NCI-H1930 (cell line): ENCODE measurements at regions not wholly inside any gene's neighbourhood (a gene's known extent, or its start where the extent isn't known, plus 50 kb on each side); places are given as distances from the start of the nearest gene placed in this dataset.

Source experiments
- DNase-seq, 2 experiments: peaks; one replicate each; lab custom pipeline; 2025; lab: John Stamatoyannopoulos, UW

DNA sequence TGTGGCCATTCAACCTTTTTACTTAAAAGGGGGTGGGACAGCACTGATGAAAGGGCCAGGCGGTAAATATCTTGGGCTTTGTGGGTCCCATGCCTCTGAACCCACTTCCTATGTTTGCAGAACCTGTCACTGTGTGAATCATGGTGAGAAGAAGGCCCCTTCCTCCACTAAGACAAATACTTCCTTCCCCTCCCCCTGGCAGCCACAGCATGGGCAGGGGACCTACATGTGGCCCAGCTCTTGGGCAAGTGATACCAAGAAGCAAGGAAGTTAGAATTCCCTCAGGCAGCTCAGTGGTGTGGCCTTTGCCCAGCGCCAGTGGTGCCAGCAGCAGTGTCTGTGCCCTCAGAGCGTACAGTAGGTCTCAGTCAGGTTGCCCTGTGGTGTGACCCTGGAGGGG, 168.6 kb downstream of the TRIM33 start:
- DNase-seq, result no peak

DNA sequence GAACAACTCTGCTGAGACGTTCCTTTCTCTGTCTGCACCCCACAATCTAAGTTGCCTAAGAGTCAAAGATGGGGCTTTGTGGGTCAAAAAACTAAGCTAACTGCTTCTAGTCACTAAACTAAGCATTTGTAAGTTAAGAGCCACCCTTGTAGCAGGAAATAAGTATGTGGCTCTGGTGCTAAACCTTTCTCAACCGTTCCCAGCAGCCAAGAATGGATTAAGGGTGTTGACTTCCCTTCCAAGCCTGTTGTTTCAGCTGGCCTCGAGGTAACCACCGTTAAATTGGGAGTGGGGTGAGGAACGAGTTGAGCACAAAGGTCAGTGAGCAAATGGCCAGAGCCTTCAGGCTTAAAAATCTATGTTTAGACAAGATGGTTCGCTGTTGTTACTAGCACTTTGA, 169.1 kb downstream of the TRIM33 start:
- no peak for DNase-seq

GRCh38 chr1:114341299-114341698, 169.7 kb downstream of the TRIM33 start:
- no peak for DNase-seq

DNA sequence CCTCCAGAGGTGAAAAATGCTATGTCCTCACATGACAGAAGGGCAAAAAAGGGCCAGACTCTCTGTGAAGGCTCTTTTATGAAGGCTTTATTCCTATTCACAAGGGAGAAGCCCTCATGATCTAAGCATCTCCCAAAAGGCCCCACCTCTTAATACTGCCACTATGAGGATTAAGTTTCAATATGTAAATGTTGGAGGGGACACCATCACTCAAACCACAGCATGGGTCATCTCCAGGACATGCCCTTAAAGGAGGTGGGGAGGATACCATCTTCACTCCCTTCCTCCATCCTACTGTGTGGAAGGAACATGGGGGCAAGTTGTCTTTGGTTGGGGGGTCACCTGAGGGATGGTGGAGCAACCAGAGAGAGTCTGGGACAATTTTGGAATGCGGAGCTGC, 170.1 kb downstream of the TRIM33 start:
- DNase-seq, result no peak

DNA sequence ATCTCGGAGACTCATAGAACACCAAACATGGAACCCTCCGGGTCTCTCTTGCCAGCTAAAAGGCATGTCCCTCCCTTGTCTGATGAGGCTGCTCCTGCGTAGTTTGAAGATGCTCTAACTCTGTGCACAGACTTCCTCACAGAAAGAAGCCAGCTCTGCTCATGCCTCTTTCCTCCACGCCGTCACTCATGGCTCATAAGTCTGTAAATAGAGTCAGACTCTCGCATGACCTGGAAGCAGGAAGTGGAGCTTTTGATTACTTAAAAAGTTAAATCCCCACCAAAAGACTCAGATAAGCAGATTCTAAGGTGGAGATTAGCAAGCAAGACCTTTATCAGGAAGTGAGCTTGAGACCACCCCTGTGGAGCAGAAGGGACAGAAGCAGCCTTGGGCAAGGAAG, 171.6 kb downstream of the TRIM33 start:
- DNase-seq, result no peak

DNA sequence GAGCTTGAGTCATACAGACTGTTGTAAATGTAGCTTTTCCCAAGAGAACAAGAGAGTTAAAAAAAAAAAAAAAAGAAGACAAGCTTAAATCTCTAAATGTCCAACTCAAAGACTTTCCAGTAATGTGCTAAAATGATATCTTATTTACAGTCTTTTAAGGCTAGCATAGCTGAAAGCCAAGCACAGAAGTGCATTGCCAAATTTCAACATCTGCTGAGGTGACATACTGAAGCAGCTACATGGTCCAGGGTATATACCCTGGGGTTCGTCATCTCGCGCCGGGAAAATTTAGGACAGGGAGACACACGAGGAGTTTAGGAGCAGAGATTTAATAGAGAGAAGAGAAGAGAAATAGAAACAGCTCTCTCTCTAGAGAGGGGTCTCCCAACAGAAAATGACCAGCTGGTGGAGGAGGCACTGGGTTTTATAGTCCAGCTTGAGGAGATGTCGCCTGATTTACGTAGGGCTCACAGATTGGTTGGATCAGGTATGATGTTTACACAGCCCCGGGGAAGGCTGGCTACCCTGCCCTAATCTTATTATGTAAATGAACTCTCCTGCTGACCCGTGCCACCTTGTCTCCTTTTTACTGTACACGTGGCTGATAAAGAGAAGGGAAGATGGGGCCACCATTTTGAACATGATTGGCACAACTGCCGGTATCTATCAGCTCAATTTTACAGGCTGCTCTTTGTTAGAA, 172.7 kb downstream of the TRIM33 start:
- no peak for DNase-seq

DNA sequence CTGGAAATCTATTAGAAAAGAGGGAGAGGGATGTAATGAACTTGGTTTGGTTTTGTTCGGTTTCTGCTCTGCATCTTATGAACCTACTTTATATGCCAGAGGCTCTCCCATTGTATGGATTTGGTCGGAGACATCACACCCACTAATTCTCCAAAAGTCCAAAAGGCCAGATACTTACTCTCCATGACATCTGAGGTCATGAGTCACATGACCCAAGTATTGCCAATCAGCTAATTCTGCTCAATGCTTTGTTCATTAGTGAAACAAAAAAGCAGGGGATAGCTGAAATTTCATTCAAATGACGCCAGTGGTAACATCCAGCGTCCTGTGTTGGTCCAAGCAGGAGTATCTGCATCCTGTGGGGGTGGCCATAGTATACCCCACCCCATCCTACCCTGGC, 173.6 kb downstream of the TRIM33 start:
- no peak for DNase-seq

DNA sequence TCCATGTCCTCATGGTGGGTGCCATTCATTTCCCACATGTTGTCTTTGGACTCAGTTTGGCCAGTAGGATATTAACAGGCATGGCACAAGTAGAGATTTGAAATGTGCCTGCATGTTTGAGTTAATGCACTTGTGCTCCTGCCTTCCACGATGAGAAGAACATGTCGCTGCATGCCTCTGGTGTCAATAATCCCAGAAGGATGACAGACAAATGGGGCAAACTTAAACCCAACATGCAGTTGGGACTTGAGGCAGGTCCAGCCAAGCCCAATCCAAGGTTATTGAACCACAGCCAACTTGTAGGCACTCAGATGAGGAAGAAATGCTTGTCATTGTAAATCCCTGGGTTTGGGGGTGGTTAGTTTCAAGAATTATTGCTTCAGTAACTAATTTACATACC, 174.6 kb downstream of the TRIM33 start:
- no peak for DNase-seq

GRCh38 chr1:114335273-114335672, 175.7 kb downstream of the TRIM33 start:
- DNase-seq, result no peak

DNA sequence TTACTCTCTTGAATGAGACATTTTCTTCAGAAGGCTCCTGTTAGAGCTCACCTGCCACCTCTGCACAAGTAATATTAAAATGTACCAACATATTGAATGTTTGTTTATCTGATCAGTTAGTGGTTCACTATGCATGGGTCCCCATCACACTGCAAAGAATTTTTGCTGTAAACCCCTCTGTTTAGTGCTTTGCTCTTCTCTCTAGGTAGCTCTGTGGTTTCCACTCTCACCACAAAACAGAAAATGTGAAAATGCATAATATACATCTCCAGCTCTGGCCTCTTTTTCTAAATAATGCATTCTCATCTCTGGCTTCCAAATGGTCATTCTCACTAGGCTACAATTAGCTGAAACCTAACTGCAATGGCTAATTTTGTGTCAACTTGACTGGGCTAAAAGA, 176.7 kb downstream of the TRIM33 start:
- DNase-seq, result no peak

- DNase-seq, result no peak
Observed at GRCh38 chr1:114333690-114334089, 177.3 kb downstream of the TRIM33 start.

DNA sequence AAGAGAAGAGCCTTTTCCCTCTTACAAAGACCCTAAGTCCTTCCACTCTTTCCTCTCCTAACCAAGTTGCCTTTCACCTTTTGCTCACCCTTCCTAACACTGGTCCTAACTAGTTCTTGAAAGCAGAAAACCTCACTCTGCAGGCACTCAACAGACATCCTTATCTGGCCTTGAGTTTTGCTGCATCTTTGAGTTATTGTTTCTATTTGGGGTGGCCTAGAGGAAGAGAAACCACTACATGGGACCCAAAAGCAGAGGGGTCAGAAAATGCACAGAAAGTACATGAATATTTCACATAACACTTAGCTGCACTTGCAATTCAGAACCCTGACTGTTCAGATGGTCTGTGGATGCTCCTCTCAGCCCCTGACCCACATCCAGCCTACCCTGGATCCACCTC, 178.3 kb upstream of the SYT6 start:
- DNase-seq, result no peak

GRCh38 chr1:114330451-114330983, 176.8 kb upstream of the SYT6 start:
- no peak for DNase-seq

- no peak for DNase-seq
Observed at GRCh38 chr1:114328361-114328904, 174.8 kb upstream of the SYT6 start.

GRCh38 chr1:114324662-114324965, 170.9 kb upstream of the SYT6 start:
- DNase-seq, result no peak

GRCh38 chr1:114323959-114324661, 170.4 kb upstream of the SYT6 start:
- DNase-seq, result no peak

DNA sequence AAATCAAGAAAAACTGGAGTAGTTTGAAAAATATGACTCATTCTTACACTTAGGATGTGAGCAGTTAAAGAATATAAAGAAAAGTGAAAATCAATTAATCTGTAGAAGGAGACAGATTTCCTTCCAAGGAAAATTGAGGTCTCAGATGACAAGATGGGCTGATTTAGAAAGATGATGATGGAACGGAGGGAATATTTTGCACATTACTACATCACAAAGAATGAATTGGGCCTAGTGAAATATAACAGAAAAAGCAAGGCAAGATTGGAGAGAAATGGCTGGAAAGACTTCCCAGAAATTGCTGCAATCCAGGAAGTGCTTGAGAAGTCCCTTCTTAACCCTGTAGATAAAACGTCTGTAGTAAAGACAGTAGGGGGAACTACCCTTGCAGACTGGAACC, 169.1 kb upstream of the SYT6 start:
- no peak for DNase-seq

DNA sequence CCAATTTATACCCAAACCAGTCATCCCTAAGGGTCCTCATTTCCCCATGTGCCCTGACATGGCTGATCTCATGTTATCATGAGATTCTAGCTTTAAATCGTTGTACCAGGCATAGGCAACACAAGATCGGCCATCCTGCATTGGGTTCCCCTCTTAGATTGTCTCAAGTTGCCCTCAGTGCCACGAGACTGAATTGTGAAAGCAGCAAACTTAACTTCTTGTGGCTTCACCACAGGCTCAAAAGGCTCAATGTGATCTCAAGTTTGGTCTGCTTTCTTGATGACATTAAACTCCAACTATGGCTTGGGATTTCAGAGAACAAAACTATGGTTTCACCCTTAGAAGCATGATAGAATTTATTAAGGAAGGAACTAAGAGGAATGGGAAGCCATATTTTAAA, 168.5 kb upstream of the SYT6 start:
- no peak for DNase-seq

DNA sequence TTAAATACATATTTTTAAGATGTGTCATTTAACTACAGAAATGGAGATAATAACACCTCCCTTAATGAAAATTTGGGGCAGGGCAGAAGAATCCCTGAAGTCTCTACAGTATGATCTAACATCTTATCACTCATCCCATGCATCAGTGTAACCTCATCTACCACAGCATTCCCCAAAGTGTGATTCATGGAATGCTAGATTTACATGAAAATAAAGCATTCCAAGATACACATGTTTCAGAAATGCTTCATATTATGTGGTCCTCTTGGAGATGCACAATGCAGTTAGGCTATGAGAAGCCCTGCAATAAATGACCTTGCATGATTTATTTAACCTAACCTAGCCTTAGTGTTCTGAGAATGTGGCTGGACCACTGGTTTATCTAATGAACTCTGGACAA, 166.9 kb upstream of the SYT6 start:
- no peak for DNase-seq

DNA sequence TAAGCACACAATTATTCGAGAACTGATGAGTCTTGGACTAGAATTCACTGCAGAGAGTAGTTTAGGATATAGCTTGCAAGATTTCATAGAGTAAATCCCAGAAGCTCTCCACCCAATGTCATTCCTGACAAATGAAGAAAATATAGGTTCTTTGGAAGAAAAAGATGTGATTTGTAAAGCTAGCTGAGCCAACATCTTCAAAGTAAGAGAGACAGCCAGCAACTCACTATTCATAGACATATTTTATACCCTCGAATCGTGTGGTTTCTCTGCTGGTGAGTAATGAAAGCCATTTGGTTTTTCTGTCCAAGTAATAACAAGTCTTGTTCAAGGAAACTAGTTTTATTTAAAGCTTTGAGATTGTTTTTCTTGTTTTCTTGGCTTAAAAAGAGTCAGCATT, 165.7 kb upstream of the SYT6 start:
- DNase-seq, result no peak

GRCh38 chr1:114318961-114319360, 165.3 kb upstream of the SYT6 start:
- DNase-seq, result no peak

DNA sequence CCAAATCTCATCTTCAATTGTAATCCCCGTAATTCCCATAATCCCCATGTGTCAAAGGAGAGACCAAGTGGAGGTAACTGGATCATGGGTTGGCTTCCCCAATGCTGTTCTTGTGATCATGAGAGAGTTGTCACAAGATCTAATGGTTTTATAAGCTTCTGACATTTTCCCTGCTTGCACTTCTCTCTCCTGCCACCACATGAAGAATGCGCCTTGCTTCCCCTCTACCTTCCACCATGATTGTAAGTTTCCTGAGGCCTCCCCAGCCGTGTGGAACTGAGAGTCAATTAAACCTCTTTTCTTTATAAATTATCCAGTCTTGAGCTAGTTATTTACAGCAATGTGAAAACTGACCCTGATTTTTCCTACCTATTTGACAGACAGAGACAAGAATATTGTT, 162.5 kb upstream of the SYT6 start:
- no peak for DNase-seq

DNA sequence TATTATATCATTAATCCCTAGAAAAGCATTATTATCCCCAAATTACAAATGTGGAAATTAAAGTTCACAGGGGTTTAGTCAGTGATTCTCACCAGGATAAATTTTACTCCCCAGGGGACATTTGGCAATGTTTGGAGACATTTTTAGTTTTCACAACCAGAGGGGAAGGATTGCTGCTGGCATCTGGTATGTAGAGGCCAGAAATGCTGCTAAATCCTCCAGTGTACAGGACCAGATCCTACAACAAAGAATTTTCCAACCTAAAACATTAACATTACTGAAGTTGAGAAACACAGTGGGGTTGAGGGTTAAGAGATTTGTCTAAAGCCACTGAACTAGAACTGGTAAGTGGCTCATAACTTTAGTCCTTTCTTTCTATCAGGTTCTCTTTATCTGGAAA, 162.0 kb upstream of the SYT6 start:
- DNase-seq, result no peak

DNA sequence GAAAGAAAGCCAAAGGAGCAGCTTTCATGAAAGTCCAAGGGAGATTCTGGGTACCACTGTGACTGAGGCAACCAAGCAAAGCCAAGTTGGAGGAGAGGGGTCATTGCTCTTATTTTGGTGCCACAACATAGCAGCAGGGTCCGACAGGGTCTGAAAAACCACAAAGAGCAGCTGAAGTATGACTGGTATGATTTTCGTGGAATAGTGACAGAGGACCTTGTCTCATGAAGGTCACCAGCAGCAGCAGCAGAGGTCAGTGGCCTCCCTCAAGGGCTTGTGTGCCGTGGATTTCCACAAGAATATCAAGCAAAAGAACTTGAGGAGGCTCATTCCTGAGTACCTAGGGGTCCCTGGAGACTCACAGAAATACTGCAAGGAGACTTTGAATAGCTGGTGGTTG, 160.9 kb upstream of the SYT6 start:
- no peak for DNase-seq
